ENCODE measurements at regions not wholly inside any gene's neighbourhood (a gene's known extent, or its start where the extent isn't known, plus 50 kb on each side); places are given as distances from the start of the nearest gene placed in this dataset.
"Not testable (repeated sequence)": the region's sequence is repeated elsewhere in the genome, so short reads cannot be mapped to it uniquely, and the experiment has no call there.

DNA sequence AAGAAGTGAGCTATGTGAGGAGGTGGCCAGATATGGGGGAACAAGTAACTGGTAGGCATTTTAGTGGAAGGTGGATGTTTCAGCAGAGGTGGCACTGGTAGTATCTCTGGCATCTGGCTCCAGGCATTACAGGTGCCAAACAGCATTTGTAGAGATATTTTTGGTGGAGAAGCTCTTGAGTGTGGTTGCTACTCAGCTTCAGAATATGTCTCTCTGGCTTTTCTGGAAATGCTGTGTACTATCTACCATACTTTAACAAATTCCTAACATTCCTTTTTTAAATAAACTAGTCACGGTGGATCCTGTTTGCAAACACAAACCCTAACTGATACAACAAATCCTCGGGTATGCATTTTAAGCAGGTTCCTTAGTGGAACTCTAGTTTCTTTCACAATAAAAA, 128.0 kb downstream of the BARX2 start:
- DNase-seq: no peak

DNA sequence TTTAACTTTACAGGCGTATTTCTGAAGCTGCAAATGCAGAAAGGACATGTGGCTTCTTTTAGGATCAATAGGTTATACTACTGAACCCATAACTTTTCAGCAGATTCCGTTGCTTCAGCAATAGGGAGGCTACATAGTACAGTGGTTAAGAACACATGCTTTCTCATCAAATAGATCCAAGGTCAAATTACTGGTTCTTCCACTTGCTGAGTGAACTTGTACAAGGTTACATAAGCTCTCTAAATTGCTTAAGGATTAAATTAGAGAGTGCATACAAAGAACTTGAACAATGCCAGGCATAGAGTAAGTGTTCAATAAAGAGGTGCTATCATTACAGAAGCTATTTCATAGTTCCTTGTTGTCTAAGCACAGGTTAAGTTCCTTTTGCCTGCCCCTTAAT, 129.6 kb downstream of the BARX2 start:
- no peak for DNase-seq

DNA sequence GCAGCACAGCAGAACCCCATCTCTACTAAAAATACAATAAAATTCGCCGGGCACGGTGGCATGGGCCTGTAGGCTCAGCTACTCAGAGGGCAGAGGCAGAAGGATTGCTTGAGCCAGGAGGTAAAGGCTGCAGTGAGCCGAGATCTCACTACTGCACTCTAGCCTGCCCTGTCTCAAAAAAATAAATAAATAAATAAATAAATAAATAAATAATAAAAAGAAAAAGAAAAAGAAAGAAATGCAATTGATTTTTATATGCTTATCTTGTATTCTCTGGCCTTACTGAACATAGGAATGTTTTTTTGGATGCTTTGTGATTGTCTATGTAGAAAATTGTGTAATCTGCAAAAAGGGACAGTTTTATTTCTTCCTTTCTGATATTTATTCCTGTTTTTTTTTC, 132.5 kb downstream of the BARX2 start:
- DNase-seq: no peak

DNA sequence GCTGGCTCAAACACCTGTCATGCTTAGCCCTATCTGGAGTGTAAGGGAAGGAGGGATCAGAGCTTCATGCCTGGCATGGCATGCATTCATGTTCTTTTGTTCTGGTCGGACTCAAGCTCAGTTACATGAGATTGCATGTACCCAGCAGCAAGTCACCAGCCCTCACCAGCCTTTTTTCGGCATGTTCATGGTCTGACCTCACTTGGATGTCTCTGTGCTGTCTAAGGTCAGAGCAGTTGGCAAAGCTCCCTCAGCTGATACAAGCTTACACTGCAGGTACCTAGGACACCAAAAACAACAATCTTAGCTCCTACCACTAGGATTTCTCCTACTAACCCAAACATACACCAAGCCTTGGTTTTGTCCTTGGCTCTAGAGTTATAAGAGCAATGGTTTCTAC, 152.6 kb downstream of the BARX2 start:
- DNase-seq: no peak

DNA sequence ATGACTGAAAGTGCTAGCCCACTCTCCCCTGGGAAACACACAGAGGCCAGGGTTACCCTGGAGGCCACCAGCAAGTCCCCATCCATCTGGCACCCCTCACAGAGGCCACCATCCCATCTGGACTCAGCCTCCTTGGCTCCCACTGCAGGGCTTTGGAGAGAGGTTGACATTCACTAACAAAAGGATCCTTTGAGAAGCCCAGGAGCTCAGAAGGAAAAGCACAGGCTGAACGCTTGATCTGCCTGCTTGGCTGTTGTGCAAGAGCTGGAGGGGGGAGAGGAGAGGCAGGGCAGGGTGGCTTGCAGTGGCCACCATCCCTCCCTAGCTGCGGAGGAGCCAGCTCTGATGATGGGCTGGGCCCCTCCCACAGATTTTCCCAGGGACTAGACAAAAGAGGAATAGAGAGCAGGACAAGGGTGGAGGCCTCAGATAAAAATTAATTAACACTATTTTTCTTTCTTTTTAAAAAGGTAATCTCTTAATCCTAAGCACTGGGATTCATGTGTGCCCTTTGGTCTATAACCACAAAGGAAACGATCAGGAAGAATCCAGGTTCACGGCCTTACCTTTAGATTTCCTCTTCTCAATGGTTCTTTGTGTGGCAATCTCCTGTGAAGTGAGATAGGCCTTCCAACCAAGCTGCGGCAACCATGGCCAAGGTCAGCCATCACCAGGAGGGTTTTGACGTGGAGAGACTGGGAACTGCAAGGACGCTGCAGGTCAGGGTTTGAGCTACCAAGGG, 154.7 kb downstream of the BARX2 start:
- no peak for DNase-seq

DNA sequence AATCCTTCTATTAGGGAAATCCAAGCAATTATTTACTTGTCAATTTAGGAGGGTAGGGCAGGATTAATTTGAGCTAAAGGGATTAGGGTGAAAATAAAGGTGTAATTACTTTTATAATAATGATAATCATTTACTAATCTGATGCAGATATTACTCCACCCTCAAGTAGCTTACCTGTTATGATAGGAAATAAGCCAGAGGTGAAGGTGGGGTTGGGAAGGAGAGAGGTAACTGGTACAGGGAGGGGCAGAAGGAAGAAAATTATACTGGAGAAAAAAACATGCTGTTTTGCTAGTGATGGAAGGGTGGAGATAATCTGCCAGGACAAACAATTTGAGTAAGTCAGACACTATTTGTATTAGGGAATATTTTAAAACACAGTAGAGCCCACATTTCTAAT, 157.7 kb downstream of the BARX2 start:
- DNase-seq: no peak

DNA sequence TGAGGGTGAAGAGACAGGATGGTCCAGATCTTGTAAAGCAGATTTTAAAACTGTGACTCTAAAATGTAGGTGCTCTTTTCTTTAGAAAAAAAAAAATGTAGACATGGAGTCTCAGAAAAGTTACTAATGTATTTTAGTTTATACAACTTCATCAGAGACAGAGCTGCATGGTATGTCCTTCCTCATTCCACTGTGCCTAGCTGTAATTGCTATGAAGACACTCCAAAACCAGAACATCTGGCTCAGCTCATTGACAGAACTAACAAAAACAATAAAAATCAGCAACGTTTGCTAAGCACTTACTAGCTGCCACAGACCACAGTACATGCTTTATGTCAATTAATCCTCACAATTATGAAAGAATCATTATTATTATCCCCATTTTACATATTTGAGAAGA, 160.7 kb downstream of the BARX2 start:
- no peak for DNase-seq

DNA sequence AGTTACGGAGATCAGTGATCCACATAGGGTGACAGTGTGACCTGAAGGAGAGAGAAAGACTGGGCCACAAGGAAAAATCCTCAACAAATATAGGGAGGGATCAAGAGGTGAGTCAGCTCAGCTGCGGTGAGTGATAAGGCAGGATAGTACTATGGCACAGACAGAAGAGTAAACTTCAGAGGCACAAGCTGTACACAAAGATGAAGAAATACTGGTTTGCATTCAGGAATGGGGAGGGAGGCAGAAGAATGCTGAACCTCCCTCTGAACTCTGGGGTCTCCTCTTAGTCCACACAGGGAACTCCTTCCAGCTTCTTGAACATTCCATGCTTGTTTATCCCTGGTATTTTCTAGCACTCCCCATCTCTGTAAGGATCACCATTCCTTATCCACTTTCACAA, 162.7 kb downstream of the BARX2 start:
- no peak for DNase-seq

DNA sequence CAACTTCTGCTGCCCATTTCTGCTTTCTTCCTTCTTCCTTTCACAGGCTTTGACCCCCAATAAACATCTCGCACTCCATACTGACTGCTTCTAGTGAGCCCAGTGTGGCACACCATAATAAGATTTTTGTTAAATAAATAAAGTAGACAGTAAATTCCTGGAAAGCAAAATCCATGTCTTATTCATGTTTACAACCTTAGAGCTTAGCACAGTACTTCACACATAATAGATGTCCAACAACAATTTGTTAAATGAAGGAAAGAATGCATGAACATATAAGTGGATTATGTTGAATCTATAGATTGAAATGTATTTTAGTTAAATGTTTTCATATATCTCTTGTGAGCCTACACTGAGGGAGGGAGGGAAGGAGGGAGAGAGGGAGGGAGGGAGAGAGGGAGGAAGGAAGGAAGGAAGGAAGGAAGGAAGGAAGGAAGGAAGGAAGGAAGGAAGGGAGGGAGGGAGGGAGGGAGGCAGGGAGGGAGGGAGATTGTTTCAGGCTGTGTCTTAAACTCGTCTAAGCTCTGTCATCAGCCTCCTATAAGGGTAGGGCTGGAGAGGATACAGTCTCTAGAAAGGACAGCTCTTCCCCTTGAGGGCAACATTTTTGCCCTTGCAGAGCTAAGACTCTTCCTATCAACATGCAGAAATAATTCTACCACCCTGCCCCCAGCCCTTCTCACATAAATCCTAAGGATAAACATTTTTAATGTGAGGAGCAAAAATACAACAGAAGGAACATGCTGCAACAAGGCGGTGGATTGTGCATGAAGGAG, 168.1 kb downstream of the BARX2 start:
- no peak for DNase-seq

DNA sequence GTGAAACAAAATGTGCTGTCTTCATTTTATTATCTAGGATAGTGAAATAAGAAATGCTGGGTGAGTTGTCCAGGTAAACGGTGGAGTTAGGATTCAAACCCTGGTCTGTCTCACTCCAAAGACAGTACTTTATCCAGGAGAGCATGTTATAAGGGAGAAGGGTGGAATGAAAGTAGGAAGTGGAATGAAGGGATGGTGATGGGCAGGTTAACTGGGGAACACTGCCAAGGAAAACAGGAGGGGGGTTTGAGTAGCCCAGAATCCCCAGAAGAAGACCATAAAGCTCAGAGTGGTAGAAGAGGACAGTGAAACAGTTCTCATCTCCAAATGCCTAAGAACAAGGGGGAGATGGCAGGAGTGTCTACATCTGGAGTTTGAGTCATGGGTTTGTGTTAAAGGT, 169.0 kb downstream of the BARX2 start:
- no peak for DNase-seq

DNA sequence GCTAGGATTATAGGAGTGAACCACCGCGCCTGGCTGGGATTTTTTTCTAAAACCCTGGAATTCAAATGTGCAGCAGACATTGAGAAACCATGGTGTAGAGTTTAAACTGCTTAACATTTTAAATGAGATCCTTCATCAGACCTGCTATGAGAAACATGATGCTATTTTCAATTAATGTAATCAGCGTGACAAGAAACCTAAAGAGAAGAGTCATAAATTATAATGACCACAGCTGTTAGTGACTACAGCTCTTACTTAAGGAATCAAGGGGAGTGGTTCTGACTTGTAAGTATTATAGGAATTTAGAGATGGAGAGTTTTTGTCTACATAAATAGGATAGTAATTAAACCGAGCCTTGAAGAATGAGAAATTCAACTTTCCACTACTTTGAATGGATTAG, 170.6 kb downstream of the BARX2 start:
- no peak for DNase-seq

DNA sequence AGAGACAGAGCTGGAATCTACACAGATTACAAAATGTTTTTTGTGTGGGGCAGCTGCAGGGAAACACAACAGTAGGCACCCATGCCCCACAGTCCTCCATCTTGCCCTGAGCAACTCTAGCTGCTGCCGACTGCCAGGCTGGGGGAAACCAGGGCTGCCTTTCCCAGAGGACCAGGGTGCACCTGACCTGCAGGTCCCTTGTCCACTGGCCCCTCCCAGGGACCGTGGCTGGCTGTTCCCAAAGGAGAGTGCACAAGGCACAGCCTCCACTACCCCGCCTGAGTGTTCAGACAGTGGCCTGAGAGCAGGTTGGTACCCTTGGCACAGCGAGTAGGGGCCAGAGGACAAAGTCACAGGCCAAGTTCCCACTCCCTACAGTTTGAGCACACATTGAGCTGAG, 181.8 kb downstream of the BARX2 start:
- DNase-seq: no peak

DNA sequence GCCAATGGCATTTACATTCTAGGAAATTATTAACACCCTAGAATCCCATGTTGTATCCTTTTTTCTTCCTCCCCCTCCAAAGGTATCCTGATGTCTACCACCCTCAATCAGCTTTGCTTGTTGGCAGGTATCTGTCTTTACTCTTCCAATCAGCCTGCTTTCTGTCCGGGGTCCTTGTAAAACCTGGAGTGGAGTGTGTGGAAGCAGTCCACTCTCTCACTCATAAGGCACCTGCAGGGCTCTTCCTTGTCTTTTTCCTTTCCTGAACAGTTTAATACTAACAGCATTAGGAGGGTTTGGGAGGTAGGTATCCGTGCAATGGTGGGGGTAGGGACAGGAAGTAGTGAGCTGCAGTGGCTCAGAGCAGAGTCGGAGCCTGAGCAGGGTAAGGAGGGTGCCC, 193.4 kb downstream of the BARX2 start:
- DNase-seq: no peak

DNA sequence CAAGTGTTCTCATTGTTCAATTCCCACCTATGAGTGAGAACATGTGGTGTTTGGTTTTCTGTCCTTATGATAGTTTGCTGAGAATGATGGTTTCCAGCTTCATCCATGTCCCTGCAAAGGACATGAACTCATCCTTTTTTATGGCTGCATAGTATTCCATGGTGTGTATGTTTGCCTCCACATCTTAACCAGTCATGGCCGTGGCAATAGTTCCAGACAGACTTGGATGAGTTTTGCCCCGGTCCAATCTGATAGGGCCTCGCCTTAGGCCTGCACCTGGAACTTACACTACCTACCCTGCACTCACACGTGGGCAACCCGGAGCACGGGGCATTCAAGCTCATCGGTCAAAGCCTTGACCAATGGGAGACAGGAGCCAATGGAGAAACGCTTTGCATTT, 197.0 kb downstream of the BARX2 start:
- DNase-seq: not testable (repeated sequence)

DNA sequence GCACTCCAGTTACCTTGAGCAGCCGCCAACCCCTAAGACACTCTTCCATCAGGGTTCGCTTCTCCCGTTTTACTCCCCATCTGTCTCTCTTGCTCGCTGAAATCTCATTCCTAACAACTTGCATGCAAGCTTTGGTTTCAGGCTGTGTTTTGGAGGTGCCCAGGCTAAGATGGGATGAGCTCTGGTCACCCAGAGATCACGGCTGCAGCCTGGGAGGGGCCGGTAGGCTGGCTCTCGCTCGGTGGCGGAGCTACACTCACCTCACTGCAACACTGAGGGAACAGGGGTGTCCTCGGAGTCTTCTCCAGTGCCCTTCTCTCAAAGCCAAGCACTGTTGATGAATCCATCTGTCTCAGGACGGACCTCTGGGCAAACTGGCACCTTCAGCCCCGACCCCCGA, 197.5 kb downstream of the BARX2 start:
- no peak for DNase-seq

DNA sequence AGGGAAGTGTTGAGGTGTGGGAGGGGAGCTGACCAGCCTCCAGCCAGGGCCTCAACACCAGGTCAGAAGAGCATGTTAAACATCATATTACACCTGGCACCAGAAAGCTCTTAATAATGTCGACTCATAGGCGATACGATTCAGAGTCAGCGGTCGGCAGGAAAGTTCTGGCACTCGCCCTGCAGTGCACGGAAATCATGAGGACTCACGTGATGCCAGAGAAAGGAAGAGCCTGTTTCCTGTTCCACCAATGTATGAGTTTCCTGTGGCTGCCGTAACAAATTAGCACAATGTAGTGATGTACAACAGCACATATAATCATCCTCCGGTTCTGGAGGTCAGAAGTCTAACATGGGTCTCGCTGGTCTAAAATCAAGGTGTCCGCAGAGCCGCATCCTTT, 198.8 kb downstream of the BARX2 start:
- no peak for DNase-seq

DNA sequence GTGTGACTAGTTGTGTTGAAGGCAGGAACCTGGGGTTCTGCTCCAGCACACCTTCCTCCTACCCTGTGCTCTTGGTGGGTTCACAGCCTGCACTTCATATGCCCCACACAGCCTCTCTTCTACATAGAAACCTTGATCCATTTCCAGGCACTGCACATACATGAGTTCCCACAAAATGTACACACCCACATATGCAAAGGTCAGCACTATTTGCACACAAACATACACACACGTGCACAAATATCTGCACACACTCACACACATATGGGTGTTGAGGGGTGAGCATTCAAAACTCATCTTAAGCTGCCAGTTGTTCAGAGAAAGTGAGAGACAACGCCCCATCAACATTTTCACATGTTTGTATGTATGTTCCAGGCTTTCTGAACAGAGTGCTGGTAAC, 201.0 kb downstream of the BARX2 start:
- DNase-seq: no peak

DNA sequence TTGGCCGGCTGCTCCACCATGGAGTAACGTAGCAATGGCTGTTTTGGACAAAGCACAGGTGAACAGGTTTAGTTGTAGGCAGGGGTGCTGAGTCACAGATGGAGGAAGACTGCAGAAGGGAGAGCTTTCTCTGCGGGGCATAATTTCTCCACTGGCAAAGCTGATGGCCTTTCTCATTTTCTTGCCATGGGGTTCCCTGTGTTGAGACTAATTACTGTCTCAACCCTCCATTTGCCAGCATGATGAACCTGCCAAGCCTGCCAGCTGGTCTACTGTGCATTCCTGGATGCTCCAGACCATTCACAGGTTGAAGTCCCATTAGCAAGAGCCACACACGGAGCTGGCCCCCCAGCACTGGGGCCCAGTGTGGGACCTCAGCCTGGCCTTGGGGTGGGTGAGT, 202.4 kb downstream of the BARX2 start:
- no peak for DNase-seq

DNA sequence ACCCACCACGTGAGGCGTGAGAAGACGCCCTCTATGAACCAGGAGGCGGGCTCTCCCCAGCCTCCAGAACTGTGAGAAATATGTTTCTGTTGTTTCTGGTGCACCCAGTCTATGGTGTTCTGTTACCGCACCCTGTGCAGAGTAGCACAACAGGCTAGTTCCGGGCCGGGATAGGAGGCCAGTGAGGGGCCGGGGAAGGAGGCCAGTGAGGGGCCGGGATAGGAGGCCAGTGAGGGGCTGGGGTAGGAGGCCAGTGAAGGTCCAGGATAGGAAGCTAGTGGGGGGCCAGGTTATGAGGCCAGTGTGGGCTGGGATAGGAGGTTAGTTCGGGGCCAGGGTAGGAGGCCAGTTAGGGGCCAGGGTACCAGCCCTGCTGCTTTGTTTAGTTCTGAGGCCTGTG, 204.6 kb downstream of the BARX2 start:
- no peak for DNase-seq

DNA sequence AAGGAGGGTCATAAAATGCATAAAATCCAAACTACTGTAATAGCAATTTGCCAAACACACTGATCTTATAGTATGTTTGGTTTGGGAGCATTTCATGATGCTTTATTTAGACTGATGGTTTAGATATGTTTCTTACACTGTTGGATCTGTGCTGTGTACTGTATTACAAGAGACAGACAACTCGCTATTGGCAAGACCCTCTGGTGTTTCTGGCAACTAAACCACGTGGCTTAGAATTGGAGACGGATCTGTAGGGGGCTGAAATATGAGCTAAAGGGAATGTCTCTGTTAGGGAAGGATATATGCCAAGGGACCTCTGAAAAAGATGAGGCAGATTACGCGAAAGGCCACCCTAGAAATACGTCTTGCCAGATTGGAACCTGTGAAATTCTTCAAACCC, 208.7 kb downstream of the BARX2 start:
- DNase-seq: no peak

DNA sequence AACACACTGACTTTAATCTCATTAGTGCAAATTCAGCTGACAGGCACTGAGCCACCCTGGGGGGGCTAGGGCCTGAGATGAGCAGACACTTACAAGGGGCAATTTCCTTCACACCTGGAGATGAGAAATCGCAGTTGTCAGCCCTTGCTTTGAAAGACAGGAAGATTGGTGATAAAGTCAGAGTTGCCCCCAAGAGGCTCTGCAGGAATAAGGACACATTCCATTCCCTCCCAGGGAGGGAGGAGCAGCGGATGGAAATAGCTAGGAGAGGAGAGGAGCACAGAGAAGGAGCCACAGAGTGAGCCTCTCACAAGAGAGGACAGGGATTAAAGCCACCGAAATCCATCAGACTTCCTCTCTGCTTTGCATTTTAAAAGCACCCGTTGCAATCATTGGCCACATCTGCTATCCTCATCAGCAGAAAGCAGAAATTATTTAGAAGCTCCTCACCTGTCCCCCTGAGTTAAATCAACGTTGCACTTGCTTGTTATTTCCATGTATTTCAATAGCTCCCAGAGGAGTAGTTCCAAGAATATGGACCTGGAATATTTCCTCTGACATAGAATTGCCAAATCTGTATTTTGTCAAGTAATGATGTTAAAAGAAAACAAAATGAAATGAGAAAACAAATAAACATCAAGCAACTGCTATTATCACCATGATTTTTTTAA, 213.7 kb downstream of the BARX2 start:
- no peak for DNase-seq

DNA sequence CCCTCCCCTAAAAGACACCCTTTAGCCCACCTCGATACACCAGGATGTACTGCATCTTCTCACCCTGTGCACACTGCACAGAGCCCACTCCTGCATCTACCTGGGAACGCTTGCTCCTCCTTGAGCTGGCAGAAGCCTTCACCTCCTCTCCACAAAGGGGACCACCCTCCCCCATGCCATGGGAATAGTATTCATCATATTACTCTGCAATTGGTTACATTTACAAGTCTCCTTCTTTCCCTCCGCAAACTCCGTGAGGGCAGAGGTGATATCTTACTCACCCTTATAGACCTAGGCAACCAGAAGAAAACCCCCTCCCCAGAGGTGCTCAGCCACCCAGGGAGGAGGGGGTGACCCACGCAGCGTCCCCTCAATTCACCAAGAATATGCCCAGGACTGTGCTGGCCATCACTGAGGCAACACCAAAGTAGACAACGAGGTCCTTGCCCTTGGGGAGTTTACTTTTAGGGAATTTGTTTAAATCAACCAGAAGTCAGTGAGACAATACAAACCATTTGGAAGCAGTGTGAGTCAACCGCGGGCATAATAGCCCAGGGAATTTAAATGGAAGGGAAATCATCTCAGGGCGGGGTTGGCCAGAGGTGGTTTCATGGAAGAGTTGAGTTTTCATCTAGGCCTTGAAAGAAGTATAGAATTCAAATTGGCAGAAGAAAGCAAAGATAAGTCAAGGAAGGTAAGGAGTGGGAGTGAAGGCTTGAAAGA, 214.5 kb downstream of the BARX2 start:
- DNase-seq: no peak

DNA sequence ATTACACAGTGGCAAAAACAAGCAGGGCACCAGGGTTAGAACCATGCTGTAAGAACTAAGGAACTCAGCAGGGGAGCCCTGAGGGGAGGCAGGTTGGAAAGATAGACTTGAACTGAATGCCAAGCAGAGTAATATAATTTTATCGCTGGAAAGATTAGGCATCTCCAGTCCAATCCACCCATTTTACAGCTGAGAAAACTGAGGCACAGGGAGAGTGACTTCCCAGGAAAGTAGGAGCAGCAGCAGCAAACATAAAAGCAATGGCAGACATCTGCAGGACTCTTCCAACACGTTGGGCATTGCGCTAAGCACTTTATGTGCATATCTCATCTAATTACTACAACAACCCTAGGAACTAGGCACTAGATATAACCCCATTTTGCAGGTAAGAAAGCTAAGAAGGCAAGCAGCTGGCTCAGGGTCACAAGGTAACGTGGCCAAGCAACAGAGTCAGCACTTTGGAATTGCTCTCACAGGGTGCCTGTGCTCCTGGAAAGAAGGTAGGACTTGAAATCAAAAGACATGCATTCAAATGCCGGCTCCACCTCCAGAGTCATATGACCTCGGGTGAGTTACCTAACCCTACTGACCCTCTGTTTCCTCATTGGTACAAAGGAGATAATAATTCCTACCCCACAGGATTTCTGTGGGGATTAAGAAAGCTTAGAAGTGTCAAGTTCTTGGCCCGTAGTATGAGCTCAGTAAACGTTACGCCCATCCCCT, 215.3 kb downstream of the BARX2 start:
- DNase-seq: no peak

All from fibroblast of skin of abdomen (primary cell).